Fibroblast of the aortic adventitia (primary cell): ENCODE measurements at regions not wholly inside any gene's neighbourhood (a gene's known extent, or its start where the extent isn't known, plus 50 kb on each side); places are given as distances from the start of the nearest gene placed in this dataset.

Experiments used
- DNase-seq: peaks from one replicate; pipeline ENCODE4 v3.0.0-alpha.2; 2010; ENCODE audit warnings: low read depth
- H3K4me3 ChIP-seq: 2 replicates; pipeline ENCODE4 v1.5.1; 2011; ENCODE audit warnings: low read depth, mild to moderate bottlenecking, control low read depth, low read length, moderate library complexity
- TF ChIP-seq, protein P1 (sequence below): IDR thresholded peaks from 2 replicates; pipeline ENCODE4 v1.5.1; 2011; ENCODE audit warnings: mild to moderate bottlenecking, low read length, control low read depth, inconsistent platforms; ENCODE audit not compliant: insufficient read depth

DNA sequence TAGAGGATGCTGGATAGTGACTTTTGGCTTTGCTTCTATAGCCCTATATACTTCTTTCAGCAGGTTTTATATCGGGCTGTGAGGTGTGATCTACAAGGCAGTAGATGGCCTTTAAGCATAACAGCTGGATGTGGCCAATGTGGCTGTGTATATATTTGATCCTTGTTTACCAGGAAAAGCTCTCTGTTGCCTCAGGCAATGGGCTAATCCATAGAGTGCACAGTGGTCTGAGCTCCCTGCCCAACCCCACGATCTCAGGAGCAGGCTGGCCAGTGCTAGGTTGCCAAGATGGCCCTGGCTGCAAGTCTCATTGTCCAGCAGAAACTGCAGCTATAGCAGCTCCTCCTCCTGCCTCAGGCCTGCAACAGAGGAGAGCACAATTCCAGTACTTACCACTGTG is 72.3 kb upstream of the SPHKAP start:
- no peak overlapping the region for H3K4me3 ChIP-seq
- DNase-seq: no peak
- TF ChIP-seq, protein P1, sequence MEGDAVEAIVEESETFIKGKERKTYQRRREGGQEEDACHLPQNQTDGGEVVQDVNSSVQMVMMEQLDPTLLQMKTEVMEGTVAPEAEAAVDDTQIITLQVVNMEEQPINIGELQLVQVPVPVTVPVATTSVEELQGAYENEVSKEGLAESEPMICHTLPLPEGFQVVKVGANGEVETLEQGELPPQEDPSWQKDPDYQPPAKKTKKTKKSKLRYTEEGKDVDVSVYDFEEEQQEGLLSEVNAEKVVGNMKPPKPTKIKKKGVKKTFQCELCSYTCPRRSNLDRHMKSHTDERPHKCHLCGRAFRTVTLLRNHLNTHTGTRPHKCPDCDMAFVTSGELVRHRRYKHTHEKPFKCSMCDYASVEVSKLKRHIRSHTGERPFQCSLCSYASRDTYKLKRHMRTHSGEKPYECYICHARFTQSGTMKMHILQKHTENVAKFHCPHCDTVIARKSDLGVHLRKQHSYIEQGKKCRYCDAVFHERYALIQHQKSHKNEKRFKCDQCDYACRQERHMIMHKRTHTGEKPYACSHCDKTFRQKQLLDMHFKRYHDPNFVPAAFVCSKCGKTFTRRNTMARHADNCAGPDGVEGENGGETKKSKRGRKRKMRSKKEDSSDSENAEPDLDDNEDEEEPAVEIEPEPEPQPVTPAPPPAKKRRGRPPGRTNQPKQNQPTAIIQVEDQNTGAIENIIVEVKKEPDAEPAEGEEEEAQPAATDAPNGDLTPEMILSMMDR: no peak

DNA sequence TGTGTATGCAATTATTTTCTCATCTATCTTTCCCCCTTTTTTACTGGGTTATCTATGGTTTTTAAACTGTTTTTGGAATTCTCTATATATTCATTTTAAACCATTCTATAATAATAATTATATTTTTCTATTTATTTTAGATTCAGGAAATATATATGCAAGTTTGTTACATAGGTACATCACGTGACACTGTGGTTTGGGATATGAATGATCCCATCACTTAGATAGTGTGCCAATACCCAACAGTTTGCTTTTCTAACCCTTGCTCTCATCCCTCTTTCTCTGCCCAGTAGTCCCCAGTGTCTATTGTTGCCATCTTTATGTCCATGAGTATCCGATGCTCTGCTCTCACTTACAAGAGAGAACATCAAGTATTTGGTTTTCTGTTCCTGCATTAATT is 65.8 kb upstream of the SPHKAP start:
- TF ChIP-seq, protein P1: no peak
- no peak overlapping the region for H3K4me3 ChIP-seq
- DNase-seq: no peak

DNA sequence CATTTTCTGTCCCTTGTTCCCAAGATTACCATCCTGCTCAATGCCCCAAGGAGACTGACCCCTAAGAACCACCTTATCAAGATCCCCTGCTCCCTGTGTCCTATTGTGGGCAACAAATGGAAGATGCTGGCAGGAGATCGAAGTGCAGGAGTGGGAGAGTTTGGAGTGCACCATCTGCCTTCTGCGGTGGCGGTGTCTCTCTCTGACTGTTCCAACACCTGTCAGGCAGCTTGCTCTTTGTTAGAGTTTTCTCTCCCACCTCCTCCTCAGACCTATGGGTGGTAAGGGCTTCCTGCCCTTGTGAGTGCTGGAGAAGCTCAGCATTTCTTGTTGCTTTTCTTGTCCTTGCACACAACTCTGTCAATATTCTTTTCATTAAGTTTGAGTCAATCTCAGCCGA is 64.1 kb upstream of the SPHKAP start:
- H3K4me3 ChIP-seq: no peak overlapping the region
- TF ChIP-seq, protein P1: no peak

DNA sequence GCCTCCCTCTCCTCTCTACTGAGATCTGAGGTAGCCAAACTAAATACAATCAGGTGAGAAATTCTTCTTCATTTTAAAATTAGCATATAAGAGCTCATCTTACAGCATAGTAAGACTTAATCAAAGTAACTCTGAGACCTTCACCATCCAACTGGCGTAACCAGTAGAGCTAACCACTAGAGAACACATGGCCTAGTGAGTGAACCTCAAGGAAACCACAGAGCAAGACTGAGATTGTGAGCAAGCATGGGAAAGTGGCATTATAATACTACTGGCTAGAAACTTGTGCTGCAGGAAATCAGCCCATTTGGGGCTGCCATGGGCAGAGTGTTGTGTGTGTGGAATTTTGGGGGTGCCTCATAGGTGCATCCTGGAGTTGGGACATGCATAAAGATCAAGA is 61.1 kb upstream of the SPHKAP start:
- TF ChIP-seq, protein P1: no peak
- H3K4me3 ChIP-seq: no peak overlapping the region
- DNase-seq: no peak

More for the DNA sequence above, 64.1 kb upstream of the SPHKAP start:
- no peak for DNase-seq

DNA sequence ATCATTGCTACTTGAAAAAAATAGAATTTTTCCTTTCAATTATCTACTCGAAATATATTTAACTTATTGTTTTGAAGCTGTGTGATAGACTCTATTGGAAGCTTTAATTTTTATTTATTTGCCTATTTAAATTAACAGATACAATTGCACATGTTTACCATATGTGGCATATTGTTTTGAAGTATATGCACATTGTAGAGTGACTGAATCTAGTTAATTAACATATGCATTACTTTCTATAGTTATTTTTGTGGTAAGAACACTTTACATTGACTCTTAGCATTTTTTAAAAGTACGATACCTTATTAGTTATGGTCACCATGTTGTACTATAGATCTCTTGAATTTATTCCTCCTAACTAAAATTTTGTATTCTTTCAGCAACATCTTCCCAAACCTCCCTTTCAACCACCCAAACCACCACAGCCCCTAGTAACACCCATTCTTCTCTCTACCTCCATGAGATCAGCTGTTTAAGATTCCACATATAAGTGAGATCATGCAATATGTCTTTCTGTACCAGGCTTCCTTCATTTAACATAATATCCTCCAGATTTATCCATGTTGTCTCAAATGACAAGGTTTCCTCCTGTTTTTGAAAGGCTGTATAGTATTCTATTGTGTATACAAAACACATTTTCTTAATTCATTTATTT is 58.5 kb upstream of the SPHKAP start:
- TF ChIP-seq, protein P1: no peak
- H3K4me3 ChIP-seq: no peak overlapping the region
- DNase-seq: no peak

DNA sequence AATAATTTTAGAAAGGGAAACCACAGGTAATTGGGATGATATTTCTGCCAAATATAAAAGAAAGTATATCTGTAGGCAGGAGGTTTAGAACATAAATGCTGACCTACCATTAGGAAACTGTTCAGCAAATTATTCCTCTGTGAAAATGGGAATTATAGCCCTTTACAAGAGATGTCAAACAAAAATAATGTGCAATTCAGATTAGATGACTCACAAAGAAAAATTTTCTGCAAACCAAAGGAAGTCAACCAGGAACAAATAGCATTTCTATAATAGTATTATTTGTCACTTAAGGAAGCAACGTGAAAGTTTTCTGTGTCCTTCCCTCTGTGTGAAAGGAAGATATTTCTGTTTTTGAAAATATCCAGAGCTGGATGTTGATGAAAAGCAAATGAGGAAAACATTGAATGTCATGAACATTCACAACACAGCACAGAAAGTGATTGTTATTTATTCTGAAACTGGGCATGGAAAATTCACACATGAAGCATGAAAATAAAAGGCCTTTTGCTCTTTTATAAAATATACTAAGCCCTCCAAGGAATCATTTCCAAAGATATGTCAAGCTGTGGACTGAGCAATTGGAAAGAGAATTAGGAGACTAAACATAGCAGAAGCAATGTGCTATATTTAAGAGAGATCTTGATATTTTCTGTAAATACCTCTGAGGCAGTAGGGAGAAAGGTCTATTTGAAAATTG is 57.9 kb upstream of the SPHKAP start:
- no peak for DNase-seq
- TF ChIP-seq, protein P1: no peak
- H3K4me3 ChIP-seq: no peak overlapping the region
